ENCODE measurements at regions not wholly inside any gene's neighbourhood (a gene's known extent, or its start where the extent isn't known, plus 50 kb on each side); places are given as distances from the start of the nearest gene placed in this dataset.

DNA sequence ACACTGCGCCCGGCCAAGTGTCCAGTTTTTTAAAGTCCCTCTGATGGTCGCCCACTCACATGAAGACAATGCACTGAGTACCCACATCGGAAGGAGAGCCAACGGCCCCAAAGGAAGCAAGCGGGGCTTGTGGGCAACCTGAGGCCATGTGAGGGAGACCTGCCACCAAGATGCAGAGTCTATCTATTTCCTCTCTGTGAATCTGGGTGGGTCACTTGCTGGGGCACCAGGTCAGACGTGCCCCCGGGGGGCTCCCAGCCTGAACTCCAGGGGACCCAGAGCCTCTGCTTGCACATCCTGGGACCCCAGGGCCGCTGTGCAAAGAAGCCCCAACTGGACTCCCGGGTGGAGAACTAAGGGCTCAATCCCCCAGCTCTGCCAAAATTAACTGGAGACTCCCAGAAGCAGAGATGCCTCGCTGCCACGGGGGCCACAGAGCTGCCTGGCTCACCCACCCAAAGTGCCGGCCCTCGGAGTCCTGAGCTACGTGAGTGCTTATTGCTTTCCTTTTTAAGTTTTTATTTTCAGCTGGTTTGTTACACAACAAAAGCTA is 106.4 kb downstream of the BRD1 start:
- ATAC-seq (no peak), DNase-seq (ENCODE audit: low spot score) (no peak)
- Mint-ChIP-seq H3K4me1 (peaks cover 12% of the 10 kb centered on the region), H3K27ac (no peak overlapping the region), H3K36me3 (ENCODE audit: low read depth) (no peaks in the 10 kb centered on the region), H3K27me3 (ENCODE audit: insufficient read depth, low read depth, poor library complexity) (peaks cover 11% of the 10 kb centered on the region), H3K9me3 (no peaks in the 10 kb centered on the region), H3K4me3 (no peak overlapping the region)
- Histone ChIP-seq H3K4me2 (no peak overlapping the region), H3K4me3 (no peak overlapping the region), H3K27me3 (ENCODE audit: insufficient read depth) (no peaks in the 10 kb centered on the region), H3K4me1 (ENCODE audit: insufficient read depth) (no peaks in the 10 kb centered on the region), H2AFZ (no peak overlapping the region), H3K27ac (ENCODE audit: low read depth) (no peak overlapping the region), H3K9me2 (ENCODE audit: insufficient read depth) (no peaks in the 10 kb centered on the region), H3F3A (replicated peaks; ENCODE audit: low read depth) (no peaks in the 10 kb centered on the region), H3K36me3 (ENCODE audit: insufficient read depth) (peaks cover 3% of the 10 kb centered on the region; the same call in 1 of the 2 replicates), H3K79me2 (replicated peaks; ENCODE audit: insufficient read depth) (no peaks in the 10 kb centered on the region), H4K20me1 (replicated peaks; ENCODE audit: insufficient read depth) (no peaks in the 10 kb centered on the region)
- TF ChIP-seq, protein P1, sequence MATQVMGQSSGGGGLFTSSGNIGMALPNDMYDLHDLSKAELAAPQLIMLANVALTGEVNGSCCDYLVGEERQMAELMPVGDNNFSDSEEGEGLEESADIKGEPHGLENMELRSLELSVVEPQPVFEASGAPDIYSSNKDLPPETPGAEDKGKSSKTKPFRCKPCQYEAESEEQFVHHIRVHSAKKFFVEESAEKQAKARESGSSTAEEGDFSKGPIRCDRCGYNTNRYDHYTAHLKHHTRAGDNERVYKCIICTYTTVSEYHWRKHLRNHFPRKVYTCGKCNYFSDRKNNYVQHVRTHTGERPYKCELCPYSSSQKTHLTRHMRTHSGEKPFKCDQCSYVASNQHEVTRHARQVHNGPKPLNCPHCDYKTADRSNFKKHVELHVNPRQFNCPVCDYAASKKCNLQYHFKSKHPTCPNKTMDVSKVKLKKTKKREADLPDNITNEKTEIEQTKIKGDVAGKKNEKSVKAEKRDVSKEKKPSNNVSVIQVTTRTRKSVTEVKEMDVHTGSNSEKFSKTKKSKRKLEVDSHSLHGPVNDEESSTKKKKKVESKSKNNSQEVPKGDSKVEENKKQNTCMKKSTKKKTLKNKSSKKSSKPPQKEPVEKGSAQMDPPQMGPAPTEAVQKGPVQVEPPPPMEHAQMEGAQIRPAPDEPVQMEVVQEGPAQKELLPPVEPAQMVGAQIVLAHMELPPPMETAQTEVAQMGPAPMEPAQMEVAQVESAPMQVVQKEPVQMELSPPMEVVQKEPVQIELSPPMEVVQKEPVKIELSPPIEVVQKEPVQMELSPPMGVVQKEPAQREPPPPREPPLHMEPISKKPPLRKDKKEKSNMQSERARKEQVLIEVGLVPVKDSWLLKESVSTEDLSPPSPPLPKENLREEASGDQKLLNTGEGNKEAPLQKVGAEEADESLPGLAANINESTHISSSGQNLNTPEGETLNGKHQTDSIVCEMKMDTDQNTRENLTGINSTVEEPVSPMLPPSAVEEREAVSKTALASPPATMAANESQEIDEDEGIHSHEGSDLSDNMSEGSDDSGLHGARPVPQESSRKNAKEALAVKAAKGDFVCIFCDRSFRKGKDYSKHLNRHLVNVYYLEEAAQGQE (IDR thresholded peaks at IDR 0.05; ENCODE audit: unreplicated experiment) = no peak
- TF ChIP-seq EZH2 (IDR thresholded peaks at IDR 0.05; ENCODE audit: low read depth, unreplicated experiment) = no peak
- no peak for TF ChIP-seq CREB1 (CRISPR knock-in tag; IDR thresholded peaks at IDR 0.05; ENCODE audit: low read depth)
- TF ChIP-seq POLR2AphosphoS5 (IDR thresholded peaks at IDR 0.05; ENCODE audit: low read depth) = no peak
- TF ChIP-seq, protein P2, sequence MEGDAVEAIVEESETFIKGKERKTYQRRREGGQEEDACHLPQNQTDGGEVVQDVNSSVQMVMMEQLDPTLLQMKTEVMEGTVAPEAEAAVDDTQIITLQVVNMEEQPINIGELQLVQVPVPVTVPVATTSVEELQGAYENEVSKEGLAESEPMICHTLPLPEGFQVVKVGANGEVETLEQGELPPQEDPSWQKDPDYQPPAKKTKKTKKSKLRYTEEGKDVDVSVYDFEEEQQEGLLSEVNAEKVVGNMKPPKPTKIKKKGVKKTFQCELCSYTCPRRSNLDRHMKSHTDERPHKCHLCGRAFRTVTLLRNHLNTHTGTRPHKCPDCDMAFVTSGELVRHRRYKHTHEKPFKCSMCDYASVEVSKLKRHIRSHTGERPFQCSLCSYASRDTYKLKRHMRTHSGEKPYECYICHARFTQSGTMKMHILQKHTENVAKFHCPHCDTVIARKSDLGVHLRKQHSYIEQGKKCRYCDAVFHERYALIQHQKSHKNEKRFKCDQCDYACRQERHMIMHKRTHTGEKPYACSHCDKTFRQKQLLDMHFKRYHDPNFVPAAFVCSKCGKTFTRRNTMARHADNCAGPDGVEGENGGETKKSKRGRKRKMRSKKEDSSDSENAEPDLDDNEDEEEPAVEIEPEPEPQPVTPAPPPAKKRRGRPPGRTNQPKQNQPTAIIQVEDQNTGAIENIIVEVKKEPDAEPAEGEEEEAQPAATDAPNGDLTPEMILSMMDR (conservative IDR thresholded peaks at IDR 0.05; ENCODE audit: low read depth in 2 of 2) = no peak
- TF ChIP-seq JUNB (IDR thresholded peaks at IDR 0.05; ENCODE audit: unreplicated experiment) = no peak
- no peak for TF ChIP-seq NANOG (IDR thresholded peaks at IDR 0.05; ENCODE audit: borderline replicate concordance)
- no peak for TF ChIP-seq ZNF114 (CRISPR knock-in tag; IDR thresholded peaks at IDR 0.05)
- TF ChIP-seq, protein P3, sequence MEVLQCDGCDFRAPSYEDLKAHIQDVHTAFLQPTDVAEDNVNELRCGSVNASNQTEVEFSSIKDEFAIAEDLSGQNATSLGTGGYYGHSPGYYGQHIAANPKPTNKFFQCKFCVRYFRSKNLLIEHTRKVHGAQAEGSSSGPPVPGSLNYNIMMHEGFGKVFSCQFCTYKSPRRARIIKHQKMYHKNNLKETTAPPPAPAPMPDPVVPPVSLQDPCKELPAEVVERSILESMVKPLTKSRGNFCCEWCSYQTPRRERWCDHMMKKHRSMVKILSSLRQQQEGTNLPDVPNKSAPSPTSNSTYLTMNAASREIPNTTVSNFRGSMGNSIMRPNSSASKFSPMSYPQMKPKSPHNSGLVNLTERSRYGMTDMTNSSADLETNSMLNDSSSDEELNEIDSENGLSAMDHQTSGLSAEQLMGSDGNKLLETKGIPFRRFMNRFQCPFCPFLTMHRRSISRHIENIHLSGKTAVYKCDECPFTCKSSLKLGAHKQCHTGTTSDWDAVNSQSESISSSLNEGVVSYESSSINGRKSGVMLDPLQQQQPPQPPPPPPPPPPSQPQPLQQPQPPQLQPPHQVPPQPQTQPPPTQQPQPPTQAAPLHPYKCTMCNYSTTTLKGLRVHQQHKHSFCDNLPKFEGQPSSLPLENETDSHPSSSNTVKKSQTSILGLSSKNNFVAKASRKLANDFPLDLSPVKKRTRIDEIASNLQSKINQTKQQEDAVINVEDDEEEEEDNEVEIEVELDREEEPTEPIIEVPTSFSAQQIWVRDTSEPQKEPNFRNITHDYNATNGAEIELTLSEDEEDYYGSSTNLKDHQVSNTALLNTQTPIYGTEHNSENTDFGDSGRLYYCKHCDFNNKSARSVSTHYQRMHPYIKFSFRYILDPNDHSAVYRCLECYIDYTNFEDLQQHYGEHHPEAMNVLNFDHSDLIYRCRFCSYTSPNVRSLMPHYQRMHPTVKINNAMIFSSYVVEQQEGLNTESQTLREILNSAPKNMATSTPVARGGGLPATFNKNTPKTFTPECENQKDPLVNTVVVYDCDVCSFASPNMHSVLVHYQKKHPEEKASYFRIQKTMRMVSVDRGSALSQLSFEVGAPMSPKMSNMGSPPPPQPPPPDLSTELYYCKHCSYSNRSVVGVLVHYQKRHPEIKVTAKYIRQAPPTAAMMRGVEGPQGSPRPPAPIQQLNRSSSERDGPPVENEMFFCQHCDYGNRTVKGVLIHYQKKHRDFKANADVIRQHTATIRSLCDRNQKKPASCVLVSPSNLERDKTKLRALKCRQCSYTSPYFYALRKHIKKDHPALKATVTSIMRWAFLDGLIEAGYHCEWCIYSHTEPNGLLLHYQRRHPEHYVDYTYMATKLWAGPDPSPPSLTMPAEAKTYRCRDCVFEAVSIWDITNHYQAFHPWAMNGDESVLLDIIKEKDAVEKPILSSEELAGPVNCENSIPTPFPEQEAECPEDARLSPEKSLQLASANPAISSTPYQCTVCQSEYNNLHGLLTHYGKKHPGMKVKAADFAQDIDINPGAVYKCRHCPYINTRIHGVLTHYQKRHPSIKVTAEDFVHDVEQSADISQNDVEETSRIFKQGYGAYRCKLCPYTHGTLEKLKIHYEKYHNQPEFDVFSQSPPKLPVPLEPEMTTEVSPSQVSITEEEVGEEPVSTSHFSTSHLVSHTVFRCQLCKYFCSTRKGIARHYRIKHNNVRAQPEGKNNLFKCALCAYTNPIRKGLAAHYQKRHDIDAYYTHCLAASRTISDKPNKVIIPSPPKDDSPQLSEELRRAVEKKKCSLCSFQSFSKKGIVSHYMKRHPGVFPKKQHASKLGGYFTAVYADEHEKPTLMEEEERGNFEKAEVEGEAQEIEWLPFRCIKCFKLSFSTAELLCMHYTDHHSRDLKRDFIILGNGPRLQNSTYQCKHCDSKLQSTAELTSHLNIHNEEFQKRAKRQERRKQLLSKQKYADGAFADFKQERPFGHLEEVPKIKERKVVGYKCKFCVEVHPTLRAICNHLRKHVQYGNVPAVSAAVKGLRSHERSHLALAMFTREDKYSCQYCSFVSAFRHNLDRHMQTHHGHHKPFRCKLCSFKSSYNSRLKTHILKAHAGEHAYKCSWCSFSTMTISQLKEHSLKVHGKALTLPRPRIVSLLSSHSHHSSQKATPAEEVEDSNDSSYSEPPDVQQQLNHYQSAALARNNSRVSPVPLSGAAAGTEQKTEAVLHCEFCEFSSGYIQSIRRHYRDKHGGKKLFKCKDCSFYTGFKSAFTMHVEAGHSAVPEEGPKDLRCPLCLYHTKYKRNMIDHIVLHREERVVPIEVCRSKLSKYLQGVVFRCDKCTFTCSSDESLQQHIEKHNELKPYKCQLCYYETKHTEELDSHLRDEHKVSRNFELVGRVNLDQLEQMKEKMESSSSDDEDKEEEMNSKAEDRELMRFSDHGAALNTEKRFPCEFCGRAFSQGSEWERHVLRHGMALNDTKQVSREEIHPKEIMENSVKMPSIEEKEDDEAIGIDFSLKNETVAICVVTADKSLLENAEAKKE (CRISPR knock-in tag; IDR thresholded peaks at IDR 0.05) = no peak

Measured in GM23338 (cell line).